HepG2 (cell line): ENCODE measurements at regions not wholly inside any gene's neighbourhood (a gene's known extent, or its start where the extent isn't known, plus 50 kb on each side); places are given as distances from the start of the nearest gene placed in this dataset.

Experiments
- ATAC-seq: fragments of 200-7000 bp; cut with Tn5 transposase; 3 replicates; pipeline ENCODE4 v1.9.1; 2020; ENCODE audit warnings: mild to moderate bottlenecking, moderate library complexity
- BruUV-seq: library from RNA; stranded (reverse); fragments of 400-500 nt; replicated peaks from 2 replicates; lab custom pipeline; 2021; lab: Mats Ljungman, UMichigan
- CTCF ChIA-PET: fragments of 300-600 bp; formaldehyde crosslinking; extraction: SDS; loops from one replicate; lab custom pipeline; 2021; ENCODE audit warnings: low total read pairs, inconsistent platforms, low intra/inter-chr PET ratio; lab: Yijun Ruan, JAX
- POLR2A ChIA-PET: fragments of 350-600 bp; sonication (Branson Sonifier 250); formaldehyde crosslinking; loops from one replicate; lab custom pipeline; 2020; ENCODE audit warnings: antibody characterized with exemption, inconsistent platforms; lab: Yijun Ruan, JAX
- DNase-seq: peaks from one replicate; pipeline ENCODE4 v3.0.0-alpha.2; 2015; ENCODE audit warnings: low spot score
- FAIRE-seq: peaks from 3 replicates; lab custom pipeline; 2011; peaks lifted over from hg19 to GRCh38; lab: Jason Lieb, UNC
- H2AFZ ChIP-seq: one replicate; pipeline ENCODE4 v1.6.1; 2011; ENCODE audit warnings: low read length, inconsistent platforms
- H3K27ac ChIP-seq: fragments of 300-600 bp; 3 replicates; pipeline ENCODE4 v1.8.0; 2011; ENCODE audit warnings: mixed run types, mild to moderate bottlenecking, mixed read lengths, low read length, inconsistent platforms; ENCODE audit not compliant: insufficient read depth; ENCODE audit errors: extremely low read length
- H3K27me3 ChIP-seq, 2 experiments: fragments of 200-600 bp in 1 of 2; 2 replicates in 1 of 2; 3 replicates in 1 of 2; pipeline versions ENCODE4 v1.6.0 to v1.8.0; 2011; ENCODE audit warnings: low read length in 2 of 2, mild to moderate bottlenecking in 2 of 2, moderate library complexity in 2 of 2, inconsistent platforms in 1 of 2; ENCODE audit not compliant: insufficient read depth in 2 of 2, control insufficient read depth in 1 of 2
- H3K36me3 ChIP-seq, 2 experiments: fragments of 200-600 bp in 1 of 2; replicated peaks in 1 of 2; 2 replicates in 1 of 2; 3 replicates in 1 of 2; pipeline versions ENCODE4 v1.5.1 to v1.8.0; 2011; ENCODE audit warnings: low read length in 2 of 2, inconsistent platforms in 1 of 2; ENCODE audit not compliant: insufficient read depth in 2 of 2, control insufficient read depth in 1 of 2
- H3K4me1 ChIP-seq: 2 replicates; pipeline ENCODE4 v1.5.1; 2012; ENCODE audit warnings: low read length, inconsistent platforms; ENCODE audit not compliant: insufficient read depth
- H3K4me2 ChIP-seq: 2 replicates; pipeline ENCODE4 v1.6.0; 2011; ENCODE audit warnings: low read depth, low read length, inconsistent platforms
- H3K4me3 ChIP-seq, 3 experiments: fragments of 200-600 bp in 1 of 3; sonication (generic), shearing (Covaris generic) in 1 of 3; replicated peaks in 1 of 3; 2 replicates each; pipeline ENCODE4 v1.5.1; 2011 to 2016; ENCODE audit warnings: low read length in 3 of 3, inconsistent platforms in 2 of 3, low read depth in 2 of 3, mild to moderate bottlenecking in 2 of 3, control low read depth in 1 of 3, mixed read lengths in 1 of 3; ENCODE audit not compliant: insufficient read depth in 1 of 3
- H3K79me2 ChIP-seq: one replicate; pipeline ENCODE4 v1.6.1; 2011; ENCODE audit warnings: low read length, inconsistent platforms; ENCODE audit not compliant: insufficient read depth
- H3K9ac ChIP-seq: 2 replicates; pipeline ENCODE4 v1.6.0; 2011; ENCODE audit warnings: mild to moderate bottlenecking, low read depth, low read length, inconsistent platforms; ENCODE audit not compliant: insufficient read depth
- H3K9me3 ChIP-seq: 2 replicates; pipeline ENCODE4 v1.5.1; 2012; ENCODE audit warnings: mild to moderate bottlenecking, low read length
- H4K20me1 ChIP-seq: 2 replicates; pipeline ENCODE4 v1.6.0; 2011; ENCODE audit warnings: inconsistent platforms, mild to moderate bottlenecking, low read length, moderate library complexity; ENCODE audit not compliant: insufficient read depth
- ATAD3A ChIP-seq: sonication (generic); formaldehyde crosslinking; IDR thresholded peaks from 2 replicates; pipeline ENCODE4 v1.4.0; 2020; ENCODE audit warnings: missing genetic modification reagents
- CEBPZ ChIP-seq: IDR thresholded peaks from 2 replicates; pipeline ENCODE4 v1.6.1; 2012; ENCODE audit warnings: low read length, improper control_type of control experiment
- CHD2 ChIP-seq: IDR thresholded peaks from 2 replicates; pipeline ENCODE4 v1.6.1; 2011; ENCODE audit warnings: low read depth, low read length, improper control_type of control experiment
- KLF6 ChIP-seq: IDR thresholded peaks from 2 replicates; pipeline ENCODE4 v1.8.0; 2016; ENCODE audit warnings: missing biosample characterization, missing genetic modification reagents
- ZBTB21 ChIP-seq: sonication (generic); formaldehyde crosslinking; IDR thresholded peaks from 2 replicates; pipeline ENCODE4 v1.4.0; 2020; ENCODE audit warnings: missing genetic modification reagents
- ZBTB8A ChIP-seq: sonication (generic); formaldehyde crosslinking; IDR thresholded peaks from 2 replicates; pipeline ENCODE4 v1.4.0; 2020; ENCODE audit warnings: mild to moderate bottlenecking, low read depth, missing genetic modification reagents, borderline replicate concordance
- ZNF234 ChIP-seq: sonication (generic); formaldehyde crosslinking; conservative IDR thresholded peaks from 2 replicates; pipeline ENCODE4 v1.5.1; 2020; ENCODE audit warnings: mild to moderate bottlenecking, missing genetic modification reagents
- ZNF432 ChIP-seq: sonication (generic); formaldehyde crosslinking; IDR thresholded peaks from 2 replicates; pipeline ENCODE4 v1.5.0; 2020; ENCODE audit warnings: missing genetic modification reagents, mild to moderate bottlenecking, borderline replicate concordance
- ZNF761 ChIP-seq: sonication (generic); formaldehyde crosslinking; conservative IDR thresholded peaks from 2 replicates; pipeline ENCODE4 v1.4.0; 2020; ENCODE audit warnings: mild to moderate bottlenecking, missing genetic modification reagents
- ZNF766 ChIP-seq: sonication (generic); formaldehyde crosslinking; IDR thresholded peaks from 2 replicates; pipeline ENCODE4 v1.5.0; 2020; ENCODE audit warnings: missing genetic modification reagents, borderline replicate concordance
- ZNF841 ChIP-seq: sonication (generic); formaldehyde crosslinking; IDR thresholded peaks from 2 replicates; pipeline ENCODE4 v1.8.1; 2023; ENCODE audit warnings: missing genetic modification reagents, borderline replicate concordance
- WGBS: methylation state at CpG from one replicate; pipeline ENCODE4 v1.1.6; 2017; ENCODE audit warnings: low lambda C conversion rate; 5-methylcytosine and 5-hydroxymethylcytosine counted together
- in situ Hi-C: cut with HindIII; loops from 2 replicates; pipeline ENCODE4 v1.10.0; 2017; ENCODE audit warnings: low pct_unique_long_range_greater_than_20kb; ENCODE audit not compliant: extremely low pct_ligation_motif_present
- intact Hi-C: fragments of 100-400 bp; cut with micrococcal nuclease; formaldehyde crosslinking; loops from one replicate; pipeline ENCODE4 v1.10.0; 2022; ENCODE audit not compliant: unreplicated experiment

DNA sequence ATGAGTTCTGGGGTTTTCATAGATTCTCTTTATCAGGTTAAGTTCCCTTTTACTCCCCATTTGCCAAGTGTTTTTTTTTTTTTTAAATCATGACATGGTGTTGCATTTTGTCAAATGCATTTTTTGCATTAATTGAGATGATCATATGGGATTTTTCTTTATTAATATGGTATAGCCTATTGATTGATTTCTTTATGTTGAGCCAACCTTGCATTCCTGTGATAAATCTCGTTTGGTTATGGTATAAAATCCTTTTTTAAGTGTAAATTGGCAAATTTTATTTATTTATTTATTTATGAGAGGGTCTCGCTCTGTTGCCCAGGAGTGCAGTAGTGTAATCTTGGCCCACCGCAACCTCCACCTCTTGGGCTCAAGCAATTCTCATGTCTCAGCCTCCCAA, 81.5 kb upstream of the ACVR1 start (continued):
- TF ChIP-seq ZNF761 (CRISPR knock-in tag) = no peak
- TF ChIP-seq ZNF432 (CRISPR knock-in tag) = no peak
- TF ChIP-seq ZNF841 = no peak
- no peak for TF ChIP-seq ZBTB8A
- TF ChIP-seq CEBPZ = no peak
- TF ChIP-seq ATAD3A = no peak
- no peak for TF ChIP-seq ZBTB21 (CRISPR knock-in tag)
- no peak for TF ChIP-seq ZNF766 (CRISPR knock-in tag)
- TF ChIP-seq ZNF234 (CRISPR knock-in tag) = no peak
- TF ChIP-seq, all 625 proteins: peak for 0

DNA sequence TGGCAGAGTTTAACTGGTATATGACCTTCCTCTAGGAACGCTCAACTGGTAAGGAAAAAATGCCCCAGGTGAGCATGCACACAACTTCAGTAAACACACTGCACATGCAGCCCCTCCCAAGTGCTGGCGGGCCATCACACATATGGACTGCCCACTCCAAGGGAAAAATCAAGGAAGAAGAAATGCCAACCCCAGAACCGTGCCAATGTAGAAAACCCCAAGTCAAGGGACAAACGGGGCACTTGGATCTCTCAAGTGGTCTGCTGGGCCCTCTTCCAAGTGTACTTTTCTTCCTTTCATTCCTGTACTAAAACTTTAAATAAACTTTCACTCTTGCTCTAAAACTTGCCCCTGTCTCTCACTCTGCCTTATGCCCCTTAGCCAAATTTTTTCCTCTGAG, 76.4 kb upstream of the ACVR1 start:
- TF ChIP-seq CHD2 = no peak
- TF ChIP-seq KLF6 (CRISPR knock-in tag) = no peak
- TF ChIP-seq, all 625 proteins: peak for 0
- ChIA-PET CTCF (no interaction called here), POLR2A (no interaction called here)
- Histone ChIP-seq H3K9ac (no peak overlapping the region), H3K9me3 (peaks cover 8% of the 10 kb centered on the region; the same call in 1 of the 2 replicates), H4K20me1 (no peaks in the 10 kb centered on the region), H3K4me2 (no peak overlapping the region), H3K27me3 (no peaks in the 10 kb centered on the region), H2AFZ (no peak overlapping the region), H3K4me1 (no peaks in the 10 kb centered on the region), H3K36me3 (no peaks in the 10 kb centered on the region), H3K4me3 (no peak overlapping the region), H3K79me2 (no peaks in the 10 kb centered on the region), H3K27ac (no peak overlapping the region)
- FAIRE-seq (no peak), DNase-seq (no peak), ATAC-seq (no peak)
- in situ Hi-C loops (no loop called here), intact Hi-C loops (no loop called here)
- no TSS peak for BruUV-seq
- WGBS = 16% methylated on average over 3 of the region's 4 CpGs
